ENCODE measurements at regions not wholly inside any gene's neighbourhood (a gene's known extent, or its start where the extent isn't known, plus 50 kb on each side); places are given as distances from the start of the nearest gene placed in this dataset.

DNA sequence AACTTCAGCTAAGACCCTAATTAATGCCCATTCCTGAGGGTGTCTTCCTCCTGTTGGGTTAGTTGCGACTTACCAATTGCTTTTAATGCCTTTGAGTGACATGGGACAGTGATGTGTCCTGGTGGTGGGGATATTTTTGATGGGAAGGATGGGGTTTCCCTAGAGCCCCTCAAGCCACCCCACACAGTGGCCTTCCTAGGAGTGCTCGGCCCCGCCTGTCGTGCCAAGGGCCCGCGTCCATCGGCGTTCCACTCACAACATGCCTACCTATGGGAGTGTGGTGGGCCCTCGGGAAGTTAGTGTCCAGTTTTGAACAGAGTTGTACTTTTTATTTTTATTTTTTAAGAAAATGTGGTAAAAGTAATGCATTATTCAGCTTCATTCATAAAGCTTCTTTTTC is 50.1 kb upstream of the TSPAN2 start:
- no peak for DNase-seq

Measured in NCI-H2081 (cell line).